Liver (tissue), 3 donors: ENCODE measurements at regions not wholly inside any gene's neighbourhood (a gene's known extent, or its start where the extent isn't known, plus 50 kb on each side); places are given as distances from the start of the nearest gene placed in this dataset.

Experiments used
- EGR1 ChIP-seq, 2 donors: IDR thresholded peaks; 2 replicates each; pipeline ENCODE4 v1.6.1; 2016 to 2018; ENCODE audit warnings: antibody characterized with exemption in 2 of 2, low read depth in 2 of 2
- GABPA ChIP-seq, 2 donors: IDR thresholded peaks in 1 of 2; conservative IDR thresholded peaks in 1 of 2; 2 replicates each; pipeline ENCODE4 v1.6.1; 2016; ENCODE audit warnings: antibody characterized with exemption in 2 of 2, mild to moderate bottlenecking in 1 of 2, moderate library complexity in 1 of 2
- JUND ChIP-seq, 2 donors: IDR thresholded peaks; 2 replicates each; pipeline ENCODE4 v1.6.1; 2016; ENCODE audit warnings: antibody characterized with exemption in 2 of 2
- RAD21 ChIP-seq, 2 donors: IDR thresholded peaks; 2 replicates each; pipeline ENCODE4 v1.6.1; 2016; ENCODE audit warnings: antibody characterized with exemption in 2 of 2, mild to moderate bottlenecking in 2 of 2
- TF ChIP-seq, protein P1 (sequence below): fragments of 150-350 bp; IDR thresholded peaks from 2 replicates; pipeline ENCODE4 v1.5.1; 2017; ENCODE audit warnings: improper control_type of control experiment, low read depth, low read length; ENCODE audit not compliant: missing input control
- TF ChIP-seq, protein P2 (sequence below): IDR thresholded peaks from 2 replicates; pipeline ENCODE4 v1.6.1; 2016; ENCODE audit warnings: antibody characterized with exemption
- TF ChIP-seq, protein P3 (sequence below): IDR thresholded peaks from 2 replicates; pipeline ENCODE4 v1.6.1; 2016; ENCODE audit warnings: antibody characterized with exemption
- donor health status: healthy.
- donor health status: healthy.

DNA sequence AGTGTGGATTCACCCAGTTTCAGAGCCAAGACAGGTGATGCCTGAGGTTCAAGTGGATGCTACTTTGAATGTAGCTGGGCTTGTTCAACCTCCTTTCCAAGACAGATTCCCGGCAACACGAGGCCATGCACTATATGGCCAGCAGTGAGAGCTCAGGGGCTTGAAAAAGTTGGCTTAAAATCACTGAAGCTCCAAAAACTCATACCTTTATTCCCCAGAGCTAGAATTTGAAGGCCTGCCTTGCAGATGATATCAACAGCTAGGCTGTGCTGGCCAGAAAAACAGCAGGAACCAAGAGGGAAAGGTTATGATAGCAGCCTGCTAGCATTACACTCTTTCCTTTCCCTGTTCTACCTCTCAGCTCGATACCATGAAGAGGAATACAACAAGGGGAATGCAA, 120.2 kb upstream of the DAB2 start:
- TF ChIP-seq, protein P1, sequence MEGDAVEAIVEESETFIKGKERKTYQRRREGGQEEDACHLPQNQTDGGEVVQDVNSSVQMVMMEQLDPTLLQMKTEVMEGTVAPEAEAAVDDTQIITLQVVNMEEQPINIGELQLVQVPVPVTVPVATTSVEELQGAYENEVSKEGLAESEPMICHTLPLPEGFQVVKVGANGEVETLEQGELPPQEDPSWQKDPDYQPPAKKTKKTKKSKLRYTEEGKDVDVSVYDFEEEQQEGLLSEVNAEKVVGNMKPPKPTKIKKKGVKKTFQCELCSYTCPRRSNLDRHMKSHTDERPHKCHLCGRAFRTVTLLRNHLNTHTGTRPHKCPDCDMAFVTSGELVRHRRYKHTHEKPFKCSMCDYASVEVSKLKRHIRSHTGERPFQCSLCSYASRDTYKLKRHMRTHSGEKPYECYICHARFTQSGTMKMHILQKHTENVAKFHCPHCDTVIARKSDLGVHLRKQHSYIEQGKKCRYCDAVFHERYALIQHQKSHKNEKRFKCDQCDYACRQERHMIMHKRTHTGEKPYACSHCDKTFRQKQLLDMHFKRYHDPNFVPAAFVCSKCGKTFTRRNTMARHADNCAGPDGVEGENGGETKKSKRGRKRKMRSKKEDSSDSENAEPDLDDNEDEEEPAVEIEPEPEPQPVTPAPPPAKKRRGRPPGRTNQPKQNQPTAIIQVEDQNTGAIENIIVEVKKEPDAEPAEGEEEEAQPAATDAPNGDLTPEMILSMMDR, result no peak
- TF ChIP-seq EGR1 (IDR thresholded peaks at IDR 0.05; ENCODE audit: low read depth in 2 of 2), result no peak
- no peak for TF ChIP-seq JUND (IDR thresholded peaks at IDR 0.05)
- TF ChIP-seq GABPA (IDR thresholded peaks at IDR 0.05 in 1 of 2, conservative IDR thresholded peaks at IDR 0.05 in 1 of 2), result no peak
- TF ChIP-seq, protein P2, sequence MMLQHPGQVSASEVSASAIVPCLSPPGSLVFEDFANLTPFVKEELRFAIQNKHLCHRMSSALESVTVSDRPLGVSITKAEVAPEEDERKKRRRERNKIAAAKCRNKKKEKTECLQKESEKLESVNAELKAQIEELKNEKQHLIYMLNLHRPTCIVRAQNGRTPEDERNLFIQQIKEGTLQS, result no peak
- TF ChIP-seq RAD21 (IDR thresholded peaks at IDR 0.05), result no peak
- TF ChIP-seq, protein P3, sequence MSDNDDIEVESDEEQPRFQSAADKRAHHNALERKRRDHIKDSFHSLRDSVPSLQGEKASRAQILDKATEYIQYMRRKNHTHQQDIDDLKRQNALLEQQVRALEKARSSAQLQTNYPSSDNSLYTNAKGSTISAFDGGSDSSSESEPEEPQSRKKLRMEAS, result no peak
